Activated naive CD4-positive, alpha-beta T cell treated with anti-CD3 and anti-CD28 coated beads, Interleukin-2, amount 10 ng/mL, durations not matched to agents 7 days and 5 days (primary cell): ENCODE measurements at regions not wholly inside any gene's neighbourhood (a gene's known extent, or its start where the extent isn't known, plus 50 kb on each side); places are given as distances from the start of the nearest gene placed in this dataset.

Source experiments
- CTCF ChIA-PET: fragments of 350-600 bp; sonication (Branson Sonifier 250); formaldehyde crosslinking; loops from one replicate; lab custom pipeline; 2021; ENCODE audit warnings: antibody characterized with exemption; lab: Charles Lee
- DNase-seq: peaks from one replicate; pipeline ENCODE4 v3.0.0-alpha.2; 2020
- H3K27ac Mint-ChIP-seq: one replicate; pipeline ENCODE4 v1.8.0; 2021; ENCODE audit warnings: mild to moderate bottlenecking, moderate library complexity, mixed read lengths
- H3K27me3 Mint-ChIP-seq: one replicate; pipeline ENCODE4 v1.8.0; 2021; ENCODE audit warnings: mild to moderate bottlenecking, mixed read lengths
- H3K36me3 Mint-ChIP-seq: one replicate; pipeline ENCODE4 v1.8.0; 2021; ENCODE audit warnings: mixed read lengths
- H3K4me1 Mint-ChIP-seq: one replicate; pipeline ENCODE4 v1.8.0; 2021; ENCODE audit warnings: mixed read lengths
- H3K4me3 Mint-ChIP-seq: one replicate; pipeline ENCODE4 v1.8.0; 2021; ENCODE audit warnings: mild to moderate bottlenecking, moderate library complexity, mixed read lengths
- H3K9me3 Mint-ChIP-seq: one replicate; pipeline ENCODE4 v1.8.0; 2021; ENCODE audit warnings: mixed read lengths

DNA sequence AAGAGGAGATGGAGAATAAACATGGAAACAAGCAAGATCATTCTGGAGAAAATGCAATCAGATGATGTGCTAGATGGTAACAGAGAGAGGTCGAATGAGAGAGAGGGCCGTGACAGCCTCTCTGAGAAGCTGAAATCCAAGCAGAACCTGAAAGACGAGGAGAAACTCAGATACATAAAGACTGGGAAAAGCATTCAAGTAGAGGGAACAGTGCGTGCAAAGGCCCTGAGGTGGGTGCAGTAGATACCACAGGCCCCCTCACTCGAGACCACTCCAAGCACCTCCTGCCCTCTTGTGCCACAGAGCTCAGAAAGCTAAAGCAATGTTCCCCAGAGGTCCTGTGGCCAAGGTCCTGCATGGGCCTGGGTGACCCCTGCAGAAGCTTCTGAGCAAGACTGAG is 54.8 kb upstream of the DLK1 start:
- no peak overlapping the region for H3K4me3 Mint-ChIP-seq
- CTCF ChIA-PET = interaction anchor here (1.1 kb wide), 1 partner anchor 9 kb away, joined by 4 read pairs; no protein-coding TSS in a partner anchor
- no peak for DNase-seq
- H3K27ac Mint-ChIP-seq = no peak overlapping the region
- H3K36me3 Mint-ChIP-seq = no peaks in the 10 kb centered on the region
- H3K4me1 Mint-ChIP-seq = no peaks in the 10 kb centered on the region
- no peaks in the 10 kb centered on the region for H3K9me3 Mint-ChIP-seq
- peaks cover 81% of the 10 kb centered on the region for H3K27me3 Mint-ChIP-seq

DNA sequence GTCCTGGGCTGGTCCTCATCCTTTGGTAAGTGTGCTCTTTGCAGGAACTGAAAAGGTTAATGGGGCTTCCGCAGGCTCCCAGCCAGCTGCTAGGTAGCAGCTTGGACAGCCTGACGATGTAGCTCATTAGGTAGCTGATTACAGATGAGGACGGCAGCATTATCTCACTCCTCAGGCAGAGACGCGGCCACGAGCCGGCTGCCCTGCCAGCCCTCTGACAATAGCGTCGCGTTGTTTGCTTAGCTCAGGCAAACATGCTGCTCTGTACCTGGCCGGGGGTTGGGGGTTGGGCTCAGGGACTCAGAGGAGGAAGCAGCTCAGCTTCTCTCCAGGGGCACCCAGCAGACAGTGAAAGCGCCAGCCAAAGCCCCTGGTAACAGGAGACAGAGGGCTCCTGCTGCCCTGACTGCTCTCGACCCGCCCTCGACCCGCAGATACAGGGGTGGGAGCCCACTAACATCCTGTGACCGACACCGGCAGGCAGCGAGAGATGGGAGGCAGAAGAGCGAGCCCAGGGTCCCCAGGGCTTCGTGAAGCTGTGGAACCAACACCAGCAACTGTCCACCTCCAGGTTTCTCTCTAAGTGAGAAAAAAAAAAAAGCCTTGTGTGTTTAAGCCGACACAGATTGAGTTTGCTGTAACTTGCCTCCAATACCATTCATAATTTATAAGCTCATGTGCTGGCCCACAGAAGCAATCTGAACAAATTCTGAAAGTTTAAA is 53.4 kb upstream of the DLK1 start:
- no peak overlapping the region for H3K27ac Mint-ChIP-seq
- H3K27me3 Mint-ChIP-seq = peaks cover 76% of the 10 kb centered on the region
- no peaks in the 10 kb centered on the region for H3K9me3 Mint-ChIP-seq
- CTCF ChIA-PET = interaction anchor here (0.7 to 1.0 kb wide), 2 partner anchors 11 to 288 kb away, joined by 3 read pairs; no protein-coding TSS in a partner anchor
- H3K4me1 Mint-ChIP-seq = no peaks in the 10 kb centered on the region
- no peak overlapping the region for H3K4me3 Mint-ChIP-seq
- DNase-seq = no peak
- no peaks in the 10 kb centered on the region for H3K36me3 Mint-ChIP-seq

DNA sequence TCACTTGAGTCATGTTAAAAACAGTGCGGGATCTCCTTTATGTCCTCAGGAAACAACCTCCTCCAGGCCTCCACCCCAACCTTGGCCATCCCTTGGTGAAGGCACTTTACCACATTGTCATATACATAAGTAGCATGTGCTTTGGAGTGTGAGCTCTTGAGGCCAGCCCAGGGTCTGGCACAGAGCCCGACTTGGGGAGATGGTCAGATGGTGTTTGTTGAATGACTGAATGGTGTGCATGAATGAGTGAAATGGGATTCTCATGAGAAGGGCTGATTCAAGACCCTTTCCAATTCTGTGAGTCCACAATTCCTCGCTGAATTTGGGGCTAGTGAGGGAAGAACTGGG is 52.9 kb upstream of the DLK1 start:
- DNase-seq = no peak
- Mint-ChIP-seq H3K36me3 (no peaks in the 10 kb centered on the region), H3K9me3 (no peaks in the 10 kb centered on the region), H3K4me3 (no peak overlapping the region), H3K27me3 (peaks cover 73% of the 10 kb centered on the region), H3K4me1 (no peaks in the 10 kb centered on the region), H3K27ac (no peak overlapping the region)
- CTCF ChIA-PET = interaction anchor here (0.7 kb wide), 1 partner anchor 288 kb away, joined by 3 read pairs; no protein-coding TSS in a partner anchor

DNA sequence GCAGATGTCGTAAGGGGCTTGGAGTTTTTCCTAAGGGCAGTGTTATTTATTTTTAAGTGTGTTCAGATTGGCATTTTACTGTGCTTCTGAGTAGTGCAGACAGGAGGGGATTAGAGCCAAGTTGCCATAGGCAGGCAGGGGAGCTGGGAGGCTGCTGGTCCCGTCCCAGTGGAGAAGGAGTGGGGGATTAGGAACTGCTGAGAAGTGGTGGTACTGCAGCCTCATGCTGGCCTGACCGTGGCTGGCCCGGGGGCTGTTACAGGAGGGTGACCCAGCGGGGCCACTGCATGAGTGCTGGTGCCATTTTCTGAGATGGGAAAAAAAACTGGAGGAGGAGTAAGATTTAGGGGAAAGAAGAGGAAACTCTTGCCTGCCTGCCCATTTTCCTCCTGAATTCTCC is 52.3 kb upstream of the DLK1 start:
- no peaks in the 10 kb centered on the region for H3K9me3 Mint-ChIP-seq
- H3K4me3 Mint-ChIP-seq = no peak overlapping the region
- no peaks in the 10 kb centered on the region for H3K36me3 Mint-ChIP-seq
- H3K27ac Mint-ChIP-seq = no peak overlapping the region
- CTCF ChIA-PET = no interaction called here
- DNase-seq = no peak
- H3K27me3 Mint-ChIP-seq = peaks cover 66% of the 10 kb centered on the region
- no peaks in the 10 kb centered on the region for H3K4me1 Mint-ChIP-seq

DNA sequence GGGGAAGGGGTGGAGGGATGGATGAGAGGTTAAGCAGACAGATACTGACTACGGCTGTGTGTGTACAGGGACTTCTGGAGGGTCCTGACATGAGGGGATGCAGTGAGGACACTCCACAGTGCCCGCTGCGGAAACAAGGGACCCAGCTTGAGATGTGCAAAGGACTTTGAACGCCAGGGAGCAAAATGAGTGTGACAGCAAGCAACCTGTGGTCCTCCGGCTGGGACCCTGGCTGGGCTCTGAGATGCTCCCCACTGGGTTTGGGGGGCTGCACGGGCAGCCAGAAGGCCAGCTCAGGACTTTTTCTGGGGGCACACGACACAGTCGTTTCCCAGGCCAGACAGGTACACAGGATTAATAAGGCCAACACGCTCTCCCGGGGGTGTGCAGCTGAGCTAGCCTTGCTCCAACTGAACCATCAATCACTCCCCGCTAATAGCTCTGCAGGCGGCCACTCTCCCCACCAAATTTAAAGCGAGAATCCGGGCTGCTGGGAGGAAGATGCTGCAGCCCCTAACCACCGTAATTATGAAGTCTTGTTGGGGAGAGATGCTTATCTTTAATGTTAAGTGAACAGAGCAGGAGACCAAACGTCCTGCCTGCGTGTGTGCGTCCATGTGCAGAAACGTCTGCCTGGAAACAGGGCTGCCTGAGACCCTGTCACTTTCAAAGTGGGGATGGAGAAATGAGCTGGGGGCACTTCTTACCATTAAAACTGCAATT is 51.6 kb upstream of the DLK1 start:
- no peaks in the 10 kb centered on the region for H3K9me3 Mint-ChIP-seq
- H3K36me3 Mint-ChIP-seq = no peaks in the 10 kb centered on the region
- no peak overlapping the region for H3K27ac Mint-ChIP-seq
- H3K4me1 Mint-ChIP-seq = no peaks in the 10 kb centered on the region
- CTCF ChIA-PET = interaction anchor here (1.8 kb wide), 1 partner anchor 12 kb away, joined by 5 read pairs; no protein-coding TSS in a partner anchor
- no peak for DNase-seq
- H3K27me3 Mint-ChIP-seq = peaks cover 65% of the 10 kb centered on the region
- no peak overlapping the region for H3K4me3 Mint-ChIP-seq

DNA sequence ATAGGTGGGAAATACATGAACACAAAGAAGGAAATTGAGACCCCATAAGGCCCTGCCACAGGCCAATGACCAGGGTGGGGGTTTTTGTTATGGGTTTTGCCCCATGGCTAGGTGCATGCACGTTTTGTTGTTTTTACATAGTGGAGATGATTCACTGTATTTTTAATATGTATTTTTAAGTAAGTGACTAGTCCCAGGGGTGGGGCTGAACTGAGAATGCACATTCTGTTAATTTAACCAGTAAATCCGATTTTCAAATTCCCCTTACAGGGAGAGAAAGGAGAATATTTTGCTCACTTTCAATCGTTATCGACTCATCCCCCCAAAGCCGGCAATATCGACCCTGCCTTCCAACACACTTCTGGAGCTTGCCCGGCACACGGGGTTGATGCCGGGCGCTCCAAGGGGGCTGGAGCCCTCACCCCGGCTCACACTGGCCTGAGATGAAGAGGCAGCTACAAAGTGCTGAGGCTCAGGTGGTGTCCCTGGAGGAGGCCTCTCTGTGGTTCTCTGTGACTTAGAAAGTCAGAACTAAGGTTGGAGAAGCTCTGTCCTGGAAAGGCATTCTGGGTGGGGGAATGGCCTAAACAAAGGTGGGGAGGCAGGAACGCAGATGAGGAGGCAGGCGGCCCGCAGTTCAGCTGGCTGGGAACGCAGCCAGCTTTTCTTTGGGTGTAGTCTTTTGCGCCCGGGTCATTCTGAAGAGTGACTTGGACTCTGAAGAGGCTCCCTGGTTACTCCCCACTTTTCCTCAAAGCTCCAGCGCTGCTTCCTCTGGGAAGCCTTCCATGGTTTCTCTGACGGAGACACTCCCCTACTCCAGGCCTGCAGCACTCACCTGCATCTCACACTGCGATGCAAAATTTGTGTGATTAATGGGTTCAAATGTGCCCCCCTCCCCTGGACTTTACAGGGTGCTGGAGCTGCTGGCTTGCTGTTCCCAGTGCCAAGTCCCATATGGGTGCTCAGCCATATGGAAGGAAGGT is 50.7 kb upstream of the DLK1 start:
- Mint-ChIP-seq H3K27ac (no peak overlapping the region), H3K9me3 (no peaks in the 10 kb centered on the region), H3K4me1 (no peaks in the 10 kb centered on the region), H3K27me3 (peaks cover 57% of the 10 kb centered on the region), H3K36me3 (no peaks in the 10 kb centered on the region), H3K4me3 (no peak overlapping the region)
- no peak for DNase-seq
- CTCF ChIA-PET = interaction anchor here (0.8 to 1.8 kb wide), 2 partner anchors 13 to 30 kb away, joined by 5 read pairs; no protein-coding TSS in a partner anchor
